ENCODE measurements at regions not wholly inside any gene's neighbourhood (a gene's known extent, or its start where the extent isn't known, plus 50 kb on each side); places are given as distances from the start of the nearest gene placed in this dataset.

GRCh38 chr13:88627071-88627470, 955.9 kb downstream of the SLITRK5 start:
- TF ChIP-seq EZH2phosphoT487 (IDR thresholded peaks at IDR 0.05; ENCODE audit: borderline replicate concordance, low read length) (no peak), CTCF (IDR thresholded peaks at IDR 0.05; ENCODE audit: low read depth, low read length, poor library complexity, severe bottlenecking) (no peak)
- Histone ChIP-seq H3K27me3 (ENCODE audit: control insufficient read depth, low read length) (no peaks in the 10 kb centered on the region), H3K4me3 (ENCODE audit: low read length) (no peak overlapping the region), H4K20me1 (ENCODE audit: control insufficient read depth, insufficient read depth, low read depth, low read length) (no peaks in the 10 kb centered on the region), H3K36me3 (ENCODE audit: control insufficient read depth, low read length) (no peaks in the 10 kb centered on the region), H3K27ac (ENCODE audit: low read depth, low read length) (no peak overlapping the region), H3F3A (ENCODE audit: control insufficient read depth, insufficient read depth) (no peaks in the 10 kb centered on the region), H3K4me2 (ENCODE audit: low read length) (no peak overlapping the region), H3K9me3 (ENCODE audit: control insufficient read depth, insufficient read depth, low read length) (no peaks in the 10 kb centered on the region), H3K9me2 (replicated peaks; ENCODE audit: control insufficient read depth, low read length) (no peaks in the 10 kb centered on the region), H3K4me1 (ENCODE audit: control insufficient read depth, low read length) (no peaks in the 10 kb centered on the region), H3K79me2 (ENCODE audit: control insufficient read depth, low read length) (no peaks in the 10 kb centered on the region)

GRCh38 chr13:88628882-88629281, 957.7 kb downstream of the SLITRK5 start:
- no peak for TF ChIP-seq CTCF (IDR thresholded peaks at IDR 0.05; ENCODE audit: low read depth, low read length, poor library complexity, severe bottlenecking)
- no peak for TF ChIP-seq EZH2phosphoT487 (IDR thresholded peaks at IDR 0.05; ENCODE audit: borderline replicate concordance, low read length)
- Histone ChIP-seq H3K4me3 (ENCODE audit: low read length) (no peak overlapping the region), H4K20me1 (ENCODE audit: control insufficient read depth, insufficient read depth, low read depth, low read length) (no peaks in the 10 kb centered on the region), H3K79me2 (ENCODE audit: control insufficient read depth, low read length) (no peaks in the 10 kb centered on the region), H3K27me3 (ENCODE audit: control insufficient read depth, low read length) (no peaks in the 10 kb centered on the region), H3K27ac (ENCODE audit: low read depth, low read length) (no peak overlapping the region), H3K36me3 (ENCODE audit: control insufficient read depth, low read length) (no peaks in the 10 kb centered on the region), H3K4me2 (ENCODE audit: low read length) (no peak overlapping the region), H3K9me2 (replicated peaks; ENCODE audit: control insufficient read depth, low read length) (no peaks in the 10 kb centered on the region), H3K9me3 (ENCODE audit: control insufficient read depth, insufficient read depth, low read length) (no peaks in the 10 kb centered on the region), H3K4me1 (ENCODE audit: control insufficient read depth, low read length) (no peaks in the 10 kb centered on the region), H3F3A (ENCODE audit: control insufficient read depth, insufficient read depth) (no peaks in the 10 kb centered on the region)

- Histone ChIP-seq H3K36me3 (ENCODE audit: control insufficient read depth, low read length) (no peaks in the 10 kb centered on the region), H3K9me3 (ENCODE audit: control insufficient read depth, insufficient read depth, low read length) (0 out of 2 replicates have a peak, but pooled peaks cover under 1% of the 10 kb centered on the region), H3K4me3 (ENCODE audit: low read length) (no peak overlapping the region), H3F3A (ENCODE audit: control insufficient read depth, insufficient read depth) (no peaks in the 10 kb centered on the region), H3K4me1 (ENCODE audit: control insufficient read depth, low read length) (no peaks in the 10 kb centered on the region), H3K27ac (ENCODE audit: low read depth, low read length) (no peak overlapping the region), H3K4me2 (ENCODE audit: low read length) (no peak overlapping the region), H3K27me3 (ENCODE audit: control insufficient read depth, low read length) (no peaks in the 10 kb centered on the region), H4K20me1 (ENCODE audit: control insufficient read depth, insufficient read depth, low read depth, low read length) (no peaks in the 10 kb centered on the region), H3K79me2 (ENCODE audit: control insufficient read depth, low read length) (no peaks in the 10 kb centered on the region), H3K9me2 (replicated peaks; ENCODE audit: control insufficient read depth, low read length) (no peaks in the 10 kb centered on the region)
- TF ChIP-seq EZH2phosphoT487 (IDR thresholded peaks at IDR 0.05; ENCODE audit: borderline replicate concordance, low read length): no peak
These were observed 966.8 kb downstream of the SLITRK5 start for GRCh38 chr13:88637935-88638334.

- Histone ChIP-seq H3K4me2 (ENCODE audit: low read length) (no peak overlapping the region), H4K20me1 (ENCODE audit: control insufficient read depth, insufficient read depth, low read depth, low read length) (no peaks in the 10 kb centered on the region), H3K27me3 (ENCODE audit: control insufficient read depth, low read length) (no peaks in the 10 kb centered on the region), H3K27ac (ENCODE audit: low read depth, low read length) (no peak overlapping the region), H3K4me3 (ENCODE audit: low read length) (no peak overlapping the region), H3K79me2 (ENCODE audit: control insufficient read depth, low read length) (no peaks in the 10 kb centered on the region), H3K36me3 (ENCODE audit: control insufficient read depth, low read length) (no peaks in the 10 kb centered on the region), H3K9me2 (replicated peaks; ENCODE audit: control insufficient read depth, low read length) (no peaks in the 10 kb centered on the region), H3F3A (ENCODE audit: control insufficient read depth, insufficient read depth) (no peaks in the 10 kb centered on the region), H3K9me3 (ENCODE audit: control insufficient read depth, insufficient read depth, low read length) (peaks cover 6% of the 10 kb centered on the region; the same call in 1 of the 2 replicates), H3K4me1 (ENCODE audit: control insufficient read depth, low read length) (no peaks in the 10 kb centered on the region)
- TF ChIP-seq CTCF (IDR thresholded peaks at IDR 0.05; ENCODE audit: low read depth, low read length, poor library complexity, severe bottlenecking) (no peak), EZH2phosphoT487 (IDR thresholded peaks at IDR 0.05; ENCODE audit: borderline replicate concordance, low read length) (no peak)
These were observed 972.1 kb downstream of the SLITRK5 start for GRCh38 chr13:88643233-88643632.
